CD4-positive, alpha-beta T cell treated with Interleukin-10 for 1 hour (primary cell): ENCODE measurements at regions not wholly inside any gene's neighbourhood (a gene's known extent, or its start where the extent isn't known, plus 50 kb on each side); places are given as distances from the start of the nearest gene placed in this dataset.

Experiments used
- DNase-seq: peaks from one replicate; pipeline ENCODE4 v3.0.0-alpha.2; 2020

DNA sequence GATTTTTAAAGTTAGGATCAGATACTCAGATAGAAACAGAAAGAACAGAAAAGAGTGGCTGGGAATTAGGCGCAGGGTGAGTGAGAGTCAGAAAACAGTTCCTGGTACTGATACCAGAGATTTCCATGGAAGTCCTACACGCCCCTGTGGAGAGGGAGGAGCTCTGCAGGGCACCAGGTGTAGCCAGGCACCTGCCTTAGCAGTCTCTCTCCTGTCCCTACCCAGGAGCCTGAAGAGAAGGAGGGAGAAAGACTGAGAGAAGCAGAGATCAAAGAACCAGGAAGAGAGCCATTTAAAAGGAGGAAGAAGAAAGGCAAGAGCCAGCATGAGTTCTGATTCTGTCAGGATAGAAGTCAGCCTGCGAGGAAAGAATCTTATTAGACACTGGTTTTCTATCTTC lies 65.0 kb downstream of the CBLN1 start:
- no peak for DNase-seq

DNA sequence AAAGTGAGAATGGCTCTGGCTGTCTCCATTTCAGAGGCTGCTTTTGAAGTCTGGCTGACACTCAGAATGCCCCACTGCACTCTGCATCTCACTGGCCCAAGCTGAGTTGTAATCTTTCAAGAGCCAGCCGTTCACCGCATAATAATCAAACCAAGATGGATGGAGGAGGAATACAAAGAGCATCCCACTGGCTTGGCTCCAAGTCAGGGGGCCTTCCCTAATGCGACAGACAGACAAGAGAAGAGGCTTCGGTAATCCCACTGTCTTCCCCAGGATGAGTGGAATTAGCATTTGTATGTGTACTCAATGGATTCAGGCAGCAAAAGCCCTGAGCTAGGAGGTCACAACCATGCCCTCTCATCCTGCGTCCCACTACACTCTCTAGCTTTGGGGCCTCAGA lies 68.0 kb downstream of the CBLN1 start:
- DNase-seq: no peak

DNA sequence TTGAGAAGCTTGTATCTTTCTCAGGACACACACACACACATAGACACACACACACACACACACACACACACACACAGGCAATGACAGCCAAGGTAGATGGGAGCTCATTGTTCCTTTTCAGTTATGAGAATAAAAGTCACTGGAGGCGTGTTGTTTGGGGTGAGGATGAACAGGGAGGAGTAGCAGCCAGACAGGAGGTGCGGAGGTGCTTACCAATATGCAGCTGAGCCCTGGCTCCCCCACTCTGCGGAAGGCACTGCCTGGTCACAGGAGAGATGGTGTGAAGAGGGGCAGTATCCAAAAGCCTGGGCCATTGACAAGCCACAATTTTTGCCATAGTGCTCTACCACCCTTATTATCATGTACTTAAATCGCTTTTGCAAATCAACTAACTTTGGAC lies 77.4 kb downstream of the CBLN1 start:
- no peak for DNase-seq

DNA sequence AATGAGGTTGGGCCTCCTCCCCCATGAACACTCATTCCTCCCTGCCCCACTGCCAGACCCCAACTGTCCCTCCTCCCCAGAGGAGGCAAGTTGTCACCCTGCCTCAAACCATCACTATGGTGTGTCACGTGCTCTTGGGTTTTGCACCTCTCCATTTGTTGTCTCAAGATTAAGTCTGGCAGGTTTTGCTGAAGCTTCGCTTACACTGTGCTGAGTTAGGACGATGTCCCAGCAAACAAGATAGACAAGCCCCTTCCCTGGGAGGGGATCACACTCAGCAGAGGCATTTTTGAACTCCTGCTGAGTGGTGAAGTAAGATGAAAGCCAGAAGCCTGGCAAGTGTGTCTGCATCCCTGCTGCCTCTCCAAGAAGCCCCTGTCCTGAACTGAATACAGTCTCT lies 78.3 kb downstream of the CBLN1 start:
- no peak for DNase-seq

DNA sequence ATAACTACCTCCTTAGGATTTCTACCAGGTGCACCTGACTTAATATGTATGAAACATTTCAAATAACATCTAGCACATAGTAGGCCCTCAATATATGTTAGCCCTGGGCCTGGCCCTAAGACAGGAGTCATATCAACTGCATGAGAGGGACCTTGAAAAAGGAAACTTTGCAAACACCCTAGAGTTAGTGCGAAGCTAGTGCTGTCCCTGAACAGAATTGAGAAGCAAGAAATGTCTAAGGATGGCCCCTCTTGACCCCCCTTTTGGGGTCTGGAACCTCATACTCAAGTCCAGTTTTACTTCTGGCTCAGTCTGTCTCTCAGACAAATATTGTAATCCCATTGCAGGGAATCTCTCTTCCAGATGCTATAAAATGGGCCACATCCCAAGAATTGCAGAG lies 80.5 kb downstream of the CBLN1 start:
- DNase-seq: no peak

DNA sequence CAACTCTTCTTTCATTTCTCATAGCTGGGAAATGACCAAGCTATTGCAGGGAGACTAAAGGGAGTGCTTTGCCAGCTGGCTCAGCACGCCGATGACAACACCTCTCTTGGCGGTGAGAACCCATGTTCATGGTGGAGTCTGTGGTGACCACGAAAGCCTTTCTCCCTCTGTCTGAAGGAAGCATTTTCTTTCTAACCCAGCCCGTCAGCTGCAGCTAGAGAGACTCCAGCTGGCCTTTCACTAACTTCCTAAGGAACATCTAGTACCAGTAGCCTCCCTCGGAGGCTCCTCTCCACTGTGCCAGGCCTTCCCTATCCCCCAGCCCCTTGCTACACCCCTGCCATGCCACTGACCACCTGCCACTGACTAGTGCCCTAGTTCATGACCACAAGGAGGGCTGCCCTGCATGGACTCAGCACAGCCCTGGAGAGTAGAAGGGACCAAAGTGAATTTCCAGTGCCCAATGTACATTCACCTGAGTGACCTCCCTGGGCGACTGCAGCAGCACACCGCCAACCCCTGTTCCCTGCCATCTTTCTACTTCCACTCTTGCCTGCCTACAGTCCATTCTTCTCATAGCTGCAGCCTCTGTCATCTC lies 81.3 kb downstream of the CBLN1 start:
- no peak for DNase-seq

DNA sequence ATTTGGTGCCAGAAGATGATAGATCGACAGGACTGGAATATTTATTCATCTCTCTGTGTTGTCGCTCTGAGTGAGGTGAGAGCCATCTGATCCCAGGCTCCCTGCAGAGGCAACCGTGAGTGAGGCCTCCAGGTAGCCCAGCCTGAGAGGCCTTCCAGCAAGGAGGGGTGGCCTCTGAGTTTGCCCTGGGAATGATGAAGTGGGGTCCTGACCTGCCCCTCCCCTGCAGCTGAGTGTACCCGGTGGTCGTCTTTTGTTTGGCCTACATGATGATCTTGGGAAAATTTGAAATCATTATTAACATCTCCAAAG lies 86.4 kb downstream of the CBLN1 start:
- no peak for DNase-seq

DNA sequence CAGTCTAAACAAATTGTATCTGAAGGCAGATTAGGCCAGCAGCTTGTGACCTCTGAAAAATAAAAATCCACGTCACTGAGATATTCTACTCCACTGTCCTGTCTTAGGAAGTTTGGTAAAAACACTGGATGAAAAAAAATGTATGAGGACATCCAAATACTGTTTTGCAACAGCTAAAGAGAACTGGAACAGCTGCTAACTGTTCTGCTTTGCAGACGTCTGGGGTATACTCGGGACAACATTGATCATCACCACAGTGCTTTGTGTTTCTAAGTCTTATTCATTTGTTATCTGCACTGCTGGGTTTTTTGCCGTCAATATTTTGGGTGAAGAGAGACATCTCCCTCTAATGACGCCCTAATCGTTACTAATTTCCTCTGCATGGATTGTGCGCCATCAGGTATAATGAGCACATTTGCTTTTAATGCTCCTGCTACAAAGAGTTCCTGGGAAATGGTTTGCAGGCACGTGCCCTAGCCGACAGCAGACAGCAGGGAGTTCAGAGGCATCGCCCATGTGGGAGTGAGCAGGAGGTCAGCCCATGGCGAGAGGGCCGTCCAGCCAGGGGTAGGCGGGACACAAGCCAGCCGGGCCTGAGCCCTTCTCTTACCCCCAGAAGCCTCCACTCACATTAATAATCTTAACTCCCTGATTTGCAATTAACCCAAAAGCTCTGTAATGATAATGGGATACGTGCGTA lies 87.0 kb downstream of the CBLN1 start:
- no peak for DNase-seq

DNA sequence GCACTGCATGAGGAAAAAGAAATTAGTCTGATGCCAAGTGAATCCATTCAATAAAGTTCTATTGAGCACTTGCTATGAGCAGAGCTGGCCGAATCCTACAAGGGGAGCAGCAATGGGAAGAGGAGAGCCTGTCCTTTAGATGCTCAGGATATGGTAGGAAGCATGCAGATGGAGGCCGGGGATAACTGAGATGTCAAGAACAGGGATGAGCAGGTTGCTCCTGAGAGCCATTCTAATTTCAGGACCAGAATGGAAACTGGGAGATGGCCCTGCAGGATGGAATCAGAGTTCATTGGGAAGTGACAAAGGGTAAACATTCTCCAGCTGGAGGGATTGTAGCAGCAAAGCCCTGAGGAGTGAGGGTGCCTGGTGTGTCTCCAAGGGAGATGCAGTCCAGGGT lies 88.0 kb downstream of the CBLN1 start:
- no peak for DNase-seq

DNA sequence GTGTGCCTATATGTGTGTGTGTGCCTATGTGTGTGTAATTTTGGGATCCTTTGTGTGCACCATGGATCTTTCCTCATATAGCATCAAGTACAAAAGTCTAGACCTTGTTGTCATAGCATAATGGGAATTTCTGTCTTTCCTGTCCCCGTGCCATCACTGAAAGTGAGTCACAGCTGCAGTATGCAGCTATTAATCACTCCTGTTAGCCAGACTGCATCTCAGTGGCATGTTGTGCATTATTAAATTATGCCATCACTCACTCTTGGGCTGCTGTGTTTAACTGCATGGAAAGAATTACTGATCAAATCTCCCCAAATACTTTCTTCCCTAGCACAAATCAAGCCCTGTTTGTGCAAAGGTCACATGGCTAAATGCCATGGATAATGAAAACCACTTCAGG lies 92.4 kb downstream of the CBLN1 start:
- no peak for DNase-seq

DNA sequence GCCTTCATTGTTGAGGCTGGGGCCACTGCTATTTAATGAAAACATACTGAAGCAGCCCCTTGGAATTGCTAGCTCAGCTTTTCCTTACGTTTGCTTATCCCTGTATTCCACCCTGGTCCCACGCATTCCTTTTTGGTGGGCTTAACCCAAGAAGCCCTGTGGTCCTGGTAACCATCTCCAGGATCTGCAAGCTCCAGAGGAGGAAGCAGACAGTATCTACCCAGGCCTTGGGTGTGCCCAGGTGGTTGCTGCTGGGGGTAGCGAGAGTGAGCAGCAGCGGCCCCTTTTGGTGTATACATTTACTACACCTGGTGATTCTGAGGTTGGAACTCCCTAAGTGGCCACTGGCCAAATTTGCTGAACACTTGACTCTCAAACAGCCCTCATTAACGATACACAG lies 97.7 kb downstream of the CBLN1 start:
- no peak for DNase-seq

DNA sequence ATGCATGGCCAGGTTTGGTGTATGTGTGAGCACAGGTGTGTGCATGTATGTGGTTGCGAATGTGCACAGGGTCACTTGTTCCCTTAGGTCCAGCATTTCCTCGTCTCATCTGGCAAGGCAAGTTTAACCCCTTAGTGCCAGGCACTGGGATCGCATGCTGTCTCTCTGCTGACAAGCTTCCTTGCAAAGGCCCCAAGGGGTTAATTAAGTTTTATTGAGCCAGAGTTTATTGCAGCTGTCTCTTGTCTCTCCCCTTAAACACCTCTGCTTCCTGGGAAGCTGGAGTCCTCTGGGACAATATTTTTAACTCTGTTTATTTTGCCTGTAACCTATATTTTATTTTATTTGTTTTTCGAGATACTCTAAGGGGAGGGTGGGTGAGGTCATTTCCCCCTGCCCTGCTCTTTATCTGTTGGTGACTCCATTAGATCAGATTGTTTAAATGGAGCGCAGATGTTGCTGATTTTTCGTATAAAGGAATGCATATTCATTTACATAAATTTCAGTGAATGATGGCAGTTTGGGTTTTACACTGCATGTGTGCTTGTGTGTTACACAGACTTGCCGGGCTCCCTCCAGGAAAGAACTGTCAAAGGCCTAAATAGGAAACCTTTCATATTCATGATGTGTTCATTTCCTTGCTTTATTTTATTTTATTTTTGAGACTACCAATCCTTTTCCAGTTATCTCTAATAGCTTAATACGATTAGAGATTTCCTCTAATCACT lies 99.7 kb downstream of the CBLN1 start:
- no peak for DNase-seq

DNA sequence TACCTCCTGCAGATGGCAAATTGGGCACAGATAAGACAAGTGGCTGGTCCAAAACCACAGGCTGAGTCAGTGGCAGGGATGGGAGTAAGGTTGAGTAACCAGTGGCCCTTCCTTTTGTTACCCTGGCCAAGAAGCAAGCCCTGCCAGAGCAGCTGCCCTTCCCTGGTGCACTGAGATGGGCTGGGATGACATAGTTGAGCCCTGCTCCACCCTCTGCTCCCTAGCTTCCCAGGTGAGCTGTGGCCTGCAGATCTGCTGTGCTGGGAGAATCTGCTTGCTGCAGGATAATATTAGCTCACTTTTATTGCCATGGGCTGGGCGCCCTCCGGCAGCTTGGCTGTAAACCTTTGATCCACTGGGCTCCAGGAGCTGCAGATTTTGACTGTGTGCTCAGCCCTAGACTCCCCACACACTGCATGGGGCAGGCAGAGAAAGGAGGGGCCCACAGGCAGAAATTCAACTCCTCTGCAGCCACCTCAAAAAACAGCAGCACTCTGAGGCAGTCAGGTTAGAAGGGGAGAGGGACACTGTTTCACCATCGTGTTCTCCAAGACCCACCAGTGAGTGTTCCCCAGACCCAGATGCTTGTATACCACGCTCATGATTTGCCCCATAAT lies 101.8 kb downstream of the CBLN1 start:
- DNase-seq: no peak

DNA sequence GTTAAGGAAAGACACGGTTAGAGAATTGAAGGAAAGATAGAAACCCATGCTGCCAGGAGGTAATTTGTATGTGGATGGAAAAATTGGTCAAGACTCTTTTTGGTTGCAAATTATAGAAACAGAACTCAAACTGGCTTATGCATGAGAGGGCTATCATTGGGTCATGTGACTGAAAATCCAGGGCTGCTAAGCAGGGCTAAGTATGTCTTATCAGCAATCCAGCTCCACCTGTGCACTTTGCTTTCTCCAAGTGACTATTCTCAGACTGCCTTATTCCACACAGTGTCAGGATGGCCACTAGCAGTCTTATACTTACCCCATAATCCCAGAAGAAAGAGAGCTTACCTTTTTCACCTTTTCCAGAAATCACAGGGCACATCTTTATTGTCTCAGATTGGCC lies 113.5 kb downstream of the CBLN1 start:
- no peak for DNase-seq

DNA sequence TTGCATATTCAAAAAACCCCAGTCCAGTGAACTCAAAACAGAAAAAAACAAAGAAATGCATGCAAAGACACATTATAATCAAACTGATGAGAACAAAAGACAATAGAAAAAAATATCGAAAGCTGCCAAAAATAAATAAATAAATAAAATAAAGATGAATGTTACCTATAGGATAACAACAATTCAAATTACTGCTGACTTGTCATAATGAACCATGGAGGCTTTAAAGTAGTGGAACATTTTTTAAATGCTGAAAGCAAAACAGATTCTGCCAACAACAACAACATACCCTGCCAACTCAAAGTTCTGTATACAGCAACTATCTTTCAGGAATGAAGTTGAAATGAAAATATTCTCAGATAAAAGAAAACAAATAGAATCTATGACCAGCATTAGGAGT lies 116.6 kb downstream of the CBLN1 start:
- DNase-seq: no peak

DNA sequence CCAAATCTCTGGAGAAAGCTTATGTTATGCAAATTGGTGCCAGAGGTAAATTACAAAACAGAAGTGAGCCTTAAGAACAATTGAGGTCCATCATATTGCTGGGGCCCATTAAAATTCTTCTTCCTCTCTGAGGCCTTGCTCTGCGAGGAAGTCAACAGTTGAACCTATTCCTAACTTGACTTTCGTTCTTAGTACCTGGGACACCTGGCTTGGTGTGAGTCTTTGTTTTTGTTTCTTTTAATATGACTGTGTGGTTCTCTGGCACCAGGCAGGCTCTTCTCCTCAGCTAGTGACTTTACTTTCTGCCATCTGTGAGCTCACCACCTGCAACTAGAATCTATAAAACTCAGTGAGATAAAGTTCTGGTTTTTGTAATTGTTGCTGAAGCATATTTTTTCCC lies 120.4 kb downstream of the CBLN1 start:
- DNase-seq: no peak

DNA sequence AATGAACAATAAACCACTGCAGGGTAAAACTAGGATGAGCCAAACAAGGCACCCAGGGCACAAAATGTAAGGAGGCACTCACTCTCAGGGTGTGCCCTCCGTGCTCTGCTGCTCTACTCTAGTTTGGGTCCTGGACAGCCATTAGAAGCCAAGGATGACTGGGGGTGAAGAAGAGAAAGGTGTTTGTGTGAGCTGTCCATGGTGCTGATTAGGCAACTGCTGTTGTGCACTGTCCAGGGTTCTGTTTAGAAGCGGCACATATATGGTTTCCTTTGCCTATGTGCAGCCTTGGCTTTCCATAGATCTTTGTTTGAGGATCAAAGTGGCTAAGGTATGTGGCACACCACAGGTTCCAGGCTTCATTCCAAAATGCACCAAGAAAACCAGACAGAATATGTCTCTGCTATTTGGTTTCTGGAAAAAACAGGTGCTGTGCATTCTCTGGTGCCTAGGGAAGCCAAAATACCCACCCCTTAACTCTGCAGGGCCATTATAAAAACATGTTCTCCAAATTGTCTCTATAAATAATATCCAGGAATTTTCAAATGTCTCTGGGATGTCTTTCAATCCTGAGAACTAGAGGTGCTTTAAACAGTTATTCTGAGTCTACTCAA lies 123.5 kb downstream of the CBLN1 start:
- no peak for DNase-seq

DNA sequence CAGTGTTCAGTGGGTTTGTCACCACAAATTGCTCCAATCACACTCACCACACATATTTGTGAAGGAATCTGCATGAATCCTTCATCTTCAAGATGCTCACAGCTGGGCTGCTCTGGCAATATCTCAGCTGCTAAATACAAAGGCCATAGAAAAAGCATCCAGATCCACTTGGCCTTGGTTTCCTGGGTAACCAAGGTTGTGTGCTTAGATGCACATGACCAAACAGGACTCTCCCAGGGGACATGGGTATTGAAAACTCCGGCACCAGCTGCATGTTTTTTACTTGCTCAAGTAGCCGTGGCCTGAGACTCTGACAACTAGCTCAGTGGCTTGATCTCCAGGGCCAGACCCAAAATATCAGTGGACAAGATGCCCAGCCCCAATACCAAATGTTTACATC lies 131.3 kb downstream of the CBLN1 start:
- no peak for DNase-seq

DNA sequence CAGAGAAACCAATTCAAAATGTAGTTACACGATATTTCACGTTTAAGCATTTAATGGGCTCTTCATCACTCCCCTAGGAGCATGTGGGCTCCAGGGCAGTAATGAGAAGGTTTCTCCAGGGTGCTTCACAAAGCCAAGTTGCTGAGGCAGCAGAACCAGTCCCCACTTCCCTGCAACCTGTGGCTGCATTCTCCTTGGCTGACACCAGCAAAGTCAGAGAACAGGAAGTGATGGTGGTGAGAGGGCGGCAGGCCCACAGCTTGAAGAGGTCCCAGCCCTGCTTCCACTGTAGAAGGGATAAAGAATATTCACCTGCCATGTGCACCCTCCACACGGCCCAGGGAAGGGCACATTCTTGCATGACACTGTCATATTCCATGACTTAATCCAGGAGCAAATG lies 133.2 kb downstream of the CBLN1 start:
- no peak for DNase-seq

DNA sequence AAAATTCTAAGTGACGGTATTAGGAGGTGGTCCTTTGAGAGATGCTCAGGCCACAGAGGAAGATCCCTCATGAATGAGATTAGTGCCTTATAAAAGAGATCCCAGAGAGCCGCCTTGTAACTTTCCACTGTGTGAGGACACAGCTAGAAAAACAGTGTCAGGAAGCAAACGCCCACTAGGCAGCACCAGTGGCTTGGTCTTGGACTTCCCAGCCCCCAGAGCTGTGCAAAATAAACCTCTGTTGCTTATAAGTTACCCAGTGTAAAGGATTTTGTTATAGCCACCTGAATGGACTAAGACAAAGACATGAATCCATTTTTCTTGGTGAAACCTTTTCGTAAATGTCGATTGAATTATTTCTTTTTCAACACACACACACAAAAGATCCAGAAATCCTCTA lies 141.0 kb downstream of the CBLN1 start:
- no peak for DNase-seq

DNA sequence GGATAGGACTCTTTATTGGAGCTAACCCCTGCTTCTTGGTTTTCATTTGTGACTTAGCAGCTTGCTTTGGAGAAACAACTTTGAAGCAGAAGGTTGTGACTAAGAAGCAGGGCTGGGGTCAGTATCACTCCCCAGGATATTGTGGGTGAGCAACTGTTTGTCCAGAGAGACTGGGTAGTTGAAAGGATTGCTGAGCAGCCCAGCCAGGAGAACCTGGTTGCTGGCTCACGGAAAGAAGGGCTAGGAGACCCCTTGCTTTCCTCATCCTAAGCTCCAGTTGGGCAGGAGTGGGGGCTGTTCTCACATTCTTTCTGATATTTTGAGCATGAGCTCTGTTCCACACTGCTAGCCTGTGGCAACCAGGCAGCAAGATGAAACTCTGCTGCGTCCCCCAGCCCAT lies 151.2 kb downstream of the CBLN1 start:
- DNase-seq: no peak

DNA sequence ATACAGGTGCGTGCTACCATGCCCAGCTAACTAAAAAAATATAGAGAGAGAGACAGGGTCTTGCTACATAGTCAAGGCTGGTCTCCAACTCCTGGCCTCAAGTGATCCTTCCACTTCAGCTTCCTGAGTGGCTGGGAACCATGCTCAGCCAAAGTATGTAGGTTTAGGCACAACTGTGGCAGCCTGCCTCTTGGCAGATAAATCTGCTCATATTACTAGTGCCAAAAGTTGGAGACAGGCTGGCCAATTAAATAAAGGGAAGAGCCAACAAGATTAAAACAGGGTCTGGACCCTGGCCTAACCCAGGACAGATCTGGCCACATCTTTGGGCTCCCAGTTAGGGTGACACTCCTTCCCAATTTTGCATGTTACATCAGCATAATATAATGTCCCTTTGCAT lies 151.7 kb downstream of the CBLN1 start:
- DNase-seq: no peak

DNA sequence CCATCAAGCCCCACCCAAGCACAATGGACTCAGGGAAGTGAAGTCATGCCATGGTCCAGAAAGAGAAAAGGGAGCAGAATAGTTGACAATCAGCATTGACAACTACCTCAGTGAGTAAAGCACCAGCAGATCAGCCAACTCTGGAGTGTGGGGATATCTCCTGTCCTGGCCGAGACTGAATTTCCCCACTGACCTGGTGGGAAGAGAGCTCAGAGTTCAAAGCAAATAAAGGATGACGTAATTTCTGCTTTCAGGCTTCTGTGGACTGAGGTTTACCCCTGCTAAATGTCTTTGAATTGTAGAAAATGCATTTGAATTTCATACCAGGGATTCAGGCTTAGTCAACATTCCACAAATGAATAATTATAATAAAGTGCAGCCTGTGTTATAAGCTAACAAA lies 152.9 kb downstream of the CBLN1 start:
- DNase-seq: no peak

DNA sequence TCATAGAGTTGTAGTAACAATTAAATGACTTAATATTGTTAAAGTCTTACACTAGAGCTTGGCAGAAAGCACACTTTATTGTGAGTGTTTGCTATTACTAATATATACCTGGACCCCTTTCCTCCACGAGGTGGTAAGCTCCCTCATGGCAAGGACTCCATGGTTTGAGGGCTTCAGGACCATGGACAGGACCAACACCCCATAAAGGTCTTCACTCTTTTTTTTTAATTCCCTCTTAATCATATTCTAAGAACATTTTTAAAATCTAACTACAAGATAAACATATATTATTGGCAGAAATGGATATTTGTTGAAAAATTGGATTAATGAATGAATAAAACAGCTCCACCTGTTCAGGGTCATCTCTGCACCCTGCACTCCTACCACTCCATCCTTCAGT lies 154.5 kb downstream of the CBLN1 start:
- no peak for DNase-seq
